Spinal cord (tissue), 9 donors: ENCODE measurements at regions not wholly inside any gene's neighbourhood (a gene's known extent, or its start where the extent isn't known, plus 50 kb on each side); places are given as distances from the start of the nearest gene placed in this dataset.
A peak's percentile ranks its signal among the peaks of the same experiment; 100 is the strongest.

Source experiments
- DNase-seq, 6 donors: peaks; one replicate each; pipeline versions ENCODE4 v3.0.0 to v3.0.0-alpha.2; 2013 to 2015; ENCODE audit warnings: low spot score in 6 of 6, low read depth in 4 of 6
- H3K27ac ChIP-seq: one replicate; pipeline ENCODE4 v1.5.1; 2013; ENCODE audit warnings: low read depth, low read length, control low read depth
- H3K27me3 ChIP-seq: one replicate; pipeline ENCODE4 v1.6.1; 2013; ENCODE audit warnings: low read length; ENCODE audit not compliant: control insufficient read depth, insufficient read depth
- H3K36me3 ChIP-seq: one replicate; pipeline ENCODE4 v1.6.1; 2013; ENCODE audit warnings: low read length; ENCODE audit not compliant: control insufficient read depth, insufficient read depth
- H3K4me1 ChIP-seq: one replicate; pipeline ENCODE4 v1.6.1; 2013; ENCODE audit warnings: low read length; ENCODE audit not compliant: control insufficient read depth, insufficient read depth
- H3K4me3 ChIP-seq: one replicate; pipeline ENCODE4 v1.5.1; 2013; ENCODE audit warnings: low read depth, low read length, control low read depth
- H3K9me3 ChIP-seq: one replicate; pipeline ENCODE4 v1.6.1; 2013; ENCODE audit warnings: low read length; ENCODE audit not compliant: control insufficient read depth, insufficient read depth
- WGBS: methylation state at CpG from one replicate; pipeline ENCODE4 v1.1.5; 2013; ENCODE audit warnings: missing lambda C conversion rate; ENCODE audit not compliant: insufficient coverage; 5-methylcytosine and 5-hydroxymethylcytosine counted together
- donor health status: healthy.

- no peaks in the 10 kb centered on the region for H3K36me3 ChIP-seq
- WGBS, result no CpG with 5 or more reads among the region's 3 CpGs
- no peaks in the 10 kb centered on the region for H3K4me1 ChIP-seq
- no peak overlapping the region for H3K27ac ChIP-seq
- no peak overlapping the region for H3K4me3 ChIP-seq
- no peak for DNase-seq
- peaks cover 1% of the 10 kb centered on the region for H3K9me3 ChIP-seq
- H3K27me3 ChIP-seq, result no peaks in the 10 kb centered on the region
Measured at GRCh38 chr9:20012232-20012631, 223.4 kb upstream of the SLC24A2 start.

DNA sequence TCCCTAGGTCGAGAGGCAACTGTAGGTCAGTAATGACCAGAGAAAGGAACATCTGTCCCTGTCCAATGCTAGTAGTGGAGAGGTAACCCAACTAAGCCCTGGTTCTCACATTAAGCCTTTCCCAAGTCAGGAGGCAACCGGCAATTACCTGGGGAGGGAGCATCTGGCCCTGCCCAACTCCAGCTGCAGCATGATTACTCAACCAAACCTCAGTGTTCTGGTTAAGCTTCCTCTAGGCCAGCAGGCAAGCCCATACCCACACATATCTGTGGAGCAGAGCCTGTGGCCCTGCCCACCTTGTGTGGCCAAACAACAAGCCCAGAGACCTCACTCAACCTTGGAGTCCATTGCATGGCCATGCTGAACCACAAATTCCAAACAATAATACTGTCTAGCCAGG is 220.8 kb upstream of the SLC24A2 start:
- no peaks in the 10 kb centered on the region for H3K4me1 ChIP-seq
- peaks cover 1% of the 10 kb centered on the region for H3K9me3 ChIP-seq
- no peak overlapping the region for H3K4me3 ChIP-seq
- H3K27me3 ChIP-seq, result no peaks in the 10 kb centered on the region
- no peak for DNase-seq
- H3K27ac ChIP-seq, result no peak overlapping the region
- no CpG with 5 or more reads among the region's 2 CpGs for WGBS
- no peaks in the 10 kb centered on the region for H3K36me3 ChIP-seq

- Histone ChIP-seq H3K9me3 (no peaks in the 10 kb centered on the region), H3K27me3 (no peaks in the 10 kb centered on the region), H3K4me1 (no peaks in the 10 kb centered on the region), H3K36me3 (no peaks in the 10 kb centered on the region), H3K27ac (no peak overlapping the region), H3K4me3 (no peak overlapping the region)
- no peak for DNase-seq
- 100% methylated on average over 1 of the region's 2 CpGs for WGBS
Measured at GRCh38 chr9:20002011-20002410, 213.2 kb upstream of the SLC24A2 start.

- Histone ChIP-seq H3K27ac (no peak overlapping the region), H3K4me1 (no peaks in the 10 kb centered on the region), H3K9me3 (no peaks in the 10 kb centered on the region), H3K4me3 (no peak overlapping the region), H3K36me3 (no peaks in the 10 kb centered on the region), H3K27me3 (no peaks in the 10 kb centered on the region)
- WGBS, result 60% methylated on average over 3 of the region's 5 CpGs
- DNase-seq, result no peak
Measured at GRCh38 chr9:20001058-20001457, 212.2 kb upstream of the SLC24A2 start.

DNA sequence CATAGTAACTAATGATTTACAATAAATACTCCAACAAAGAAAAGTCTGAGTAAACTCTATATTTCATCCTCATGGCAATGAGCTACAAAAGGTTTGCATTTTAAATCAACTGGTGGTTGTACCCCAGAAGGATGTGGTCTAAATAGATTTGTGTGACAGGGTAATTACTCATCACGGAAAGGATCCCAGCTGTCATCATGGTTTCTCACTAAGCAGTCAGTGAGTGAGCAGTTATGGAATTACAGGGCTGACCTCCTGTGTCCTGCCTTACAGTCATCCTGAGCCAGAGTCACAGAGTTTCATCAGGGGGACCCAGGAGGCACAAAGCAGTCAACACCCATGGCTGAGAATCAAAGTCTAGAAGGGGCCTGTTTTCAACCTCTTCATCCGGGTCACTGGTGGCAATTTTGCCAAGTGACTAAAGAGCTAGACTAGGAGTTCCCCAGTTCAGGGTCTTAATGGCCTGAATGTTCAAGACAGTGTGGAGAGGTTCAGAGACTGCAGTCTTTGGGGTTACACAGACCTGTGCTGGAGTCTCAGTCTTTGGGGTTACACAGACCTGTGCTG is 210.7 kb upstream of the SLC24A2 start:
- no peaks in the 10 kb centered on the region for H3K9me3 ChIP-seq
- no peak overlapping the region for H3K4me3 ChIP-seq
- WGBS, result 58% methylated on average over 2 of the region's 2 CpGs
- no peaks in the 10 kb centered on the region for H3K36me3 ChIP-seq
- H3K27me3 ChIP-seq, result no peaks in the 10 kb centered on the region
- H3K27ac ChIP-seq, result no peak overlapping the region
- no peaks in the 10 kb centered on the region for H3K4me1 ChIP-seq
- DNase-seq, result no peak

GRCh38 chr9:19998823-19999455 is 210.1 kb upstream of the SLC24A2 start:
- Histone ChIP-seq H3K27ac (no peak overlapping the region), H3K9me3 (no peaks in the 10 kb centered on the region), H3K4me3 (no peak overlapping the region), H3K27me3 (no peaks in the 10 kb centered on the region), H3K36me3 (no peaks in the 10 kb centered on the region), H3K4me1 (no peaks in the 10 kb centered on the region)
- DNase-seq, result peak in 1 of 6 donors; percentile 23
- WGBS, result no CpG with 5 or more reads among the region's 3 CpGs

DNA sequence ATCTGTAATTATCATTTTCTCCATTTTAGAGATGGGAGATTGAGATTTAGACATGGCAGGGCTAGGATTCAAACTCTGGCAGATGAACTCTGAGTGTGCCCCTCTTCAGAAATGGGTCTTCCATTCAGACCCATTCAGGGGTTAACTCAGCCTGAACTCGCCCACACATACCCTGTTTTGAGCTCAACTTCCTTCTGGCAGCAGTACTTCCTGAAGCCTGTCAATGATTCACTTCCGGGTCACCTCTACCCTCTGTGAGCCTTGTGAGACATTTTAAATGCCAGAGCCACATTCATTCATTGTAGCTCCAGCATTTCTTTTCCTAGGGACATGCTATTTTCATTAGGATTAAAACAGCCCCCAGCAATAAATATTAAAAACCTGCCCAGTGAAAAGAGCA is 209.3 kb upstream of the SLC24A2 start:
- Histone ChIP-seq H3K27me3 (no peaks in the 10 kb centered on the region), H3K36me3 (no peaks in the 10 kb centered on the region), H3K4me1 (no peaks in the 10 kb centered on the region), H3K4me3 (no peak overlapping the region), H3K9me3 (no peaks in the 10 kb centered on the region), H3K27ac (no peak overlapping the region)
- 86% methylated on average over 2 of the region's 2 CpGs for WGBS
- DNase-seq, result no peak

DNA sequence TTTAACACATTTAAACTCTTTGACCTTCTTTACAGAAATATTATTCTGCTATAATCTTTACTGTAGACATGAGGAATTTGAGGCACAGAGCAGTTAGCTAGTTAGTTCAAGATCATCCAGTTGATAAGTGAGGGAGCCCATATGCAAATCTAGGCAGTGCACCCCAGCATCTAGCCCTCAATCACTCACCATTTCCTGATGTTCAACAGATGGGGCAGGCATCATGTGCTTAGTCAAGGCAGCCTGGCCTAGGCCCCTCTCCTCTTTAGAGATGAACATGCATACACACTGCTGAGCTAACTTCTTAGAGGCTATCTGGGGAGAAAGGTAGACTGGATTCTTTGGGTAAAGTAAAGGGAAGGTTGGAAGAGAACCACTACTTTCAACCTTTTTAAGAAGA is 206.8 kb upstream of the SLC24A2 start:
- Histone ChIP-seq H3K36me3 (no peaks in the 10 kb centered on the region), H3K4me1 (no peaks in the 10 kb centered on the region), H3K27ac (no peak overlapping the region), H3K4me3 (no peak overlapping the region), H3K27me3 (no peaks in the 10 kb centered on the region), H3K9me3 (no peaks in the 10 kb centered on the region)
- no peak for DNase-seq

DNA sequence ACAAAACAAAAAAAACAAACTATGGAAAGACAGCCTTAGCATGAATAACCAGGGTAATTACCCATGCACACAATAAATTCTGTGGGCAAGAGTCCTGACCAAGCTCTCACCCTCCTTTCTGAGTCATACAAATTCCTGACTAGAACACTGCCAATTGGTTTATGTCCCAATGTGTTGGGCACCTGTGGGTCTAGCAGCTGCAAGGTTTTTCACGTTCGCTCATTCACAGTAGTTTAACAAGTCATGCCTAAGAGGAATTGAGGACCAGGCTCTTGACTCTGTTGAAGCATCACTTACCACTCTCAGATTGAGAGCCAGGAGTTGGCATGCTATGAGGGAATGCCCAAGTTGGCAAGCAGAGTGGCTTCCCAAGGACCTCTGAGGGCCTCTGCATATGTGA is 205.5 kb upstream of the SLC24A2 start:
- H3K27ac ChIP-seq, result no peak overlapping the region
- H3K27me3 ChIP-seq, result no peaks in the 10 kb centered on the region
- H3K4me1 ChIP-seq, result no peaks in the 10 kb centered on the region
- H3K9me3 ChIP-seq, result no peaks in the 10 kb centered on the region
- no peak for DNase-seq
- 79% methylated on average over 2 of the region's 2 CpGs for WGBS
- no peaks in the 10 kb centered on the region for H3K36me3 ChIP-seq
- H3K4me3 ChIP-seq, result no peak overlapping the region

DNA sequence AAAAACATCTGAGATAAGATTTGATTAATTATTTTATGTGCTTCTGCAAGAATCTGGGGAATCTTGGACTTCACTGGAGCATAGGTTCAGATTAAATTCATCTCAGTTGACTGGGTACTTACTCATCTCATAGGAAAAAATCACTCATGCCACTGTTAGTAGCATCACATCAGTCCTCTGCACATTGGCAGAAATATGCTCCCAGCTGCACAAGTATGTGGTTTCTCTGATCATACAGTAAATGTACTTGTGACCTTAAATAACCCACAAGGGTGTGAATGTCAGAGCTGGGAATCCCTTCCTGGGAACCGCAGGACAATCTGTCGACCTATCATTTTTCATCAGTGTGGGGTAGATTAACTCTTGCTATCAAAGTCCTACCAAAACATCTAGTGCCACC is 203.7 kb upstream of the SLC24A2 start:
- DNase-seq, result no peak
- Histone ChIP-seq H3K4me1 (no peaks in the 10 kb centered on the region), H3K27ac (no peak overlapping the region), H3K9me3 (no peaks in the 10 kb centered on the region), H3K36me3 (no peaks in the 10 kb centered on the region), H3K27me3 (no peaks in the 10 kb centered on the region), H3K4me3 (no peak overlapping the region)
- no CpG with 5 or more reads among the region's 2 CpGs for WGBS
